SK-N-SH (cell line): ENCODE measurements at regions not wholly inside any gene's neighbourhood (a gene's known extent, or its start where the extent isn't known, plus 50 kb on each side); places are given as distances from the start of the nearest gene placed in this dataset.
"Not testable (repeated sequence)": the region's sequence is repeated elsewhere in the genome, so short reads cannot be mapped to it uniquely, and the experiment has no call there.

Experiments used
- CTCF ChIA-PET: fragments of 300-600, 350-600 bp; formaldehyde crosslinking; extraction: SDS; loops from one replicate; lab custom pipeline; 2021; lab: Yijun Ruan, JAX
- POLR2A ChIA-PET: fragments of 350-600 bp; sonication (Branson Sonifier 250); formaldehyde crosslinking; extraction: SDS; loops from one replicate; lab custom pipeline; 2020; ENCODE audit warnings: antibody characterized with exemption, inconsistent platforms; lab: Yijun Ruan, JAX
- DNase-seq: peaks from one replicate; pipeline ENCODE4 v3.0.0; 2012
- H2AFZ ChIP-seq: fragments of 200-600 bp; sonication (generic); 2 replicates; pipeline ENCODE4 v1.8.1; 2016; ENCODE audit warnings: antibody characterized with exemption, mild to moderate bottlenecking, low read depth
- H3F3A ChIP-seq: fragments of 200-600 bp; sonication (generic); replicated peaks from 2 replicates; pipeline ENCODE3; 2016; ENCODE audit warnings: antibody characterized with exemption, mild to moderate bottlenecking; ENCODE audit not compliant: insufficient read depth
- H3K27ac ChIP-seq, 2 experiments: fragments of 200-500 bp in 1 of 2; fragments of 200-600 bp in 1 of 2; sonication (Bioruptor generic) in 1 of 2; sonication (generic), shearing (Covaris generic) in 1 of 2; 2 replicates each; pipeline versions ENCODE4 v1.5.1 to v1.6.1; 2014 to 2016; ENCODE audit warnings: low read depth in 2 of 2, inconsistent platforms in 1 of 2, low read length in 1 of 2, mild to moderate bottlenecking in 1 of 2, mixed read lengths in 1 of 2
- H3K27me3 ChIP-seq: fragments of 200-600 bp; sonication (generic), shearing (Covaris generic); 2 replicates; pipeline ENCODE4 v1.6.1; 2016; ENCODE audit warnings: mixed run types; ENCODE audit not compliant: insufficient read depth
- H3K36me3 ChIP-seq, 2 experiments: fragments of 200-500 bp in 1 of 2; fragments of 200-600 bp in 1 of 2; sonication (Bioruptor generic) in 1 of 2; sonication (generic) in 1 of 2; replicated peaks in 1 of 2; 2 replicates each; pipeline versions ENCODE3 to v1.5.1; 2014 to 2016; ENCODE audit warnings: low read length in 1 of 2, mild to moderate bottlenecking in 1 of 2; ENCODE audit not compliant: insufficient read depth in 2 of 2, control insufficient read depth in 1 of 2
- H3K4me1 ChIP-seq, 2 experiments: fragments of 200-500 bp in 1 of 2; fragments of 200-600 bp in 1 of 2; sonication (Bioruptor generic) in 1 of 2; sonication (generic), shearing (Covaris generic) in 1 of 2; 2 replicates each; pipeline versions ENCODE4 v1.5.1 to v1.6.1; 2014 to 2016; ENCODE audit warnings: low read depth in 1 of 2, low read length in 1 of 2, mixed run types in 1 of 2; ENCODE audit not compliant: insufficient read depth in 2 of 2, control insufficient read depth in 1 of 2
- H3K4me2 ChIP-seq: fragments of 200-600 bp; sonication (generic), shearing (Covaris generic); 2 replicates; pipeline ENCODE4 v1.6.1; 2017; ENCODE audit warnings: mixed run types
- H3K4me3 ChIP-seq, 2 experiments: fragments of 200-500 bp in 1 of 2; fragments of 200-600 bp in 1 of 2; sonication (Bioruptor generic) in 1 of 2; sonication (generic), shearing (Covaris generic) in 1 of 2; 2 replicates each; pipeline versions ENCODE4 v1.5.1 to v1.8.1; 2014 to 2016; ENCODE audit warnings: low read depth in 2 of 2, inconsistent platforms in 1 of 2, low read length in 1 of 2, mild to moderate bottlenecking in 1 of 2, mixed read lengths in 1 of 2, moderate library complexity in 1 of 2
- H3K79me2 ChIP-seq: fragments of 200-600 bp; sonication (generic); 2 replicates; pipeline ENCODE4 v1.8.1; 2017; ENCODE audit warnings: mild to moderate bottlenecking; ENCODE audit not compliant: insufficient read depth
- H3K9ac ChIP-seq: fragments of 200-600 bp; sonication (generic); 2 replicates; pipeline ENCODE4 v1.6.1; 2017; ENCODE audit warnings: mixed run types
- H3K9me2 ChIP-seq: fragments of 200-600 bp; sonication (generic); 2 replicates; pipeline ENCODE4 v1.6.1; 2017; ENCODE audit warnings: mixed run types
- H3K9me3 ChIP-seq: fragments of 200-600 bp; sonication (generic); 2 replicates; pipeline ENCODE4 v1.6.1; 2017; ENCODE audit warnings: mixed run types, mild to moderate bottlenecking, moderate library complexity
- H4K20me1 ChIP-seq: fragments of 200-600 bp; sonication (generic); 2 replicates; pipeline ENCODE4 v1.6.1; 2017; ENCODE audit warnings: mild to moderate bottlenecking, mixed run types; ENCODE audit not compliant: insufficient read depth
- EP300 ChIP-seq, 2 experiments: IDR thresholded peaks; 2 replicates each; pipeline versions ENCODE4 v1.4.0 to v1.6.1; 2012; ENCODE audit warnings: borderline replicate concordance in 1 of 2, low read depth in 1 of 2, low read length in 1 of 2
- EZH2phosphoT487 ChIP-seq: fragments of 200-600 bp; sonication (generic); IDR thresholded peaks from 2 replicates; pipeline ENCODE4 v1.6.1; 2017; ENCODE audit warnings: low read depth, mixed run types, mild to moderate bottlenecking, antibody characterized with exemption, moderate library complexity, borderline replicate concordance
- FOXJ3 ChIP-seq: sonication (generic); formaldehyde crosslinking; IDR thresholded peaks from 2 replicates; pipeline ENCODE4 v1.5.1; 2020; ENCODE audit warnings: mild to moderate bottlenecking, missing genetic modification reagents
- FOXM1 ChIP-seq: IDR thresholded peaks from 2 replicates; pipeline ENCODE4 v1.4.0; 2012; ENCODE audit warnings: low read depth, mild to moderate bottlenecking
- GABPA ChIP-seq: IDR thresholded peaks from 2 replicates; pipeline ENCODE4 v1.4.0; 2012; ENCODE audit warnings: low read depth, mild to moderate bottlenecking
- GATA2 ChIP-seq: sonication (generic); formaldehyde crosslinking; IDR thresholded peaks from 2 replicates; pipeline ENCODE4 v1.5.0; 2020; ENCODE audit warnings: mild to moderate bottlenecking, missing genetic modification reagents
- MAX ChIP-seq: IDR thresholded peaks from 2 replicates; pipeline ENCODE4 v1.4.0; 2012; ENCODE audit warnings: low read depth
- MXI1 ChIP-seq: IDR thresholded peaks from 2 replicates; pipeline ENCODE4 v1.6.1; 2012; ENCODE audit warnings: mild to moderate bottlenecking, low read depth, low read length, improper control_type of control experiment
- RCOR1 ChIP-seq: fragments of 150-350 bp; IDR thresholded peaks from 2 replicates; pipeline ENCODE4 v1.6.1; 2017; ENCODE audit warnings: antibody characterized with exemption, low read length
- SIN3A ChIP-seq: IDR thresholded peaks from 2 replicates; pipeline ENCODE4 v1.6.1; 2012; ENCODE audit warnings: low read depth, mild to moderate bottlenecking, low read length, moderate library complexity, borderline replicate concordance
- SMC3 ChIP-seq: IDR thresholded peaks from 2 replicates; pipeline ENCODE4 v1.6.1; 2012; ENCODE audit warnings: low read depth, low read length, improper control_type of control experiment
- TAF1 ChIP-seq: IDR thresholded peaks from 2 replicates; pipeline ENCODE4 v1.6.1; 2012; ENCODE audit warnings: low read depth, mild to moderate bottlenecking, low read length, moderate library complexity, borderline replicate concordance
- TCF12 ChIP-seq: IDR thresholded peaks from 2 replicates; pipeline ENCODE4 v1.4.0; 2012
- WGBS: methylation state at CpG from one replicate; pipeline ENCODE4 v1.1.6; 2017; ENCODE audit warnings: low lambda C conversion rate; 5-methylcytosine and 5-hydroxymethylcytosine counted together
- TF ChIP-seq, protein P1 (sequence below): IDR thresholded peaks from 2 replicates; pipeline ENCODE4; 2012
- TF ChIP-seq, protein P2 (sequence below): fragments of 200-600 bp; sonication (generic); IDR thresholded peaks from 2 replicates; pipeline ENCODE4 v1.6.1; 2017; ENCODE audit warnings: antibody characterized with exemption, mild to moderate bottlenecking, moderate library complexity
- TF ChIP-seq, protein P3 (sequence below): IDR thresholded peaks from 2 replicates; pipeline ENCODE4 v1.6.1; 2012; ENCODE audit warnings: mild to moderate bottlenecking, low read depth, low read length, moderate library complexity

DNA sequence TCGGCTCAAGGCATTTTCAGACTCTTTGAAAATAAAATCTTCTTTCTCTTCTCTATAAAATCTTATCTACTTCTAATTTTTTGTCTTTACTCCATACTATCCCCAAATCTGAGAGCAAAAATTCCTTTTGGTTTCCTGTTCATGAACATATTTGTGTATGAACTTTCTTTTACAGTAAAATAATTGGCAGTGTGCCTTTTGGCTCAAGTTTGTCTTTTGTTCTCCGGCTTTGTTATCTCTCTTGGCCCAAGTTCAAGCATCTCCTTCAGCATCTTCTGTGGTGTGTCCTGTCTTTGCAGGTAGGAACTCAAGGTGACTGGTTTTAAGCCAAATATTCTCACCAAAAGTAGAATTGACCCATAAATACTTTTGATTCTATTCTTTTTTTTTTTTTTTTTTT lies 276.6 kb upstream of the FAT1 start:
- DNase-seq: no peak
- WGBS: 24% methylated on average over 2 of the region's 2 CpGs
- Histone ChIP-seq H3K79me2 (no peaks in the 10 kb centered on the region), H3F3A (no peaks in the 10 kb centered on the region), H3K4me3 (no peak overlapping the region), H3K4me1 (no peaks in the 10 kb centered on the region), H3K36me3 (no peaks in the 10 kb centered on the region), H4K20me1 (no peaks in the 10 kb centered on the region), H3K9ac (no peak overlapping the region), H3K9me2 (no peaks in the 10 kb centered on the region), H3K27ac (no peak overlapping the region), H3K4me2 (no peak overlapping the region), H3K27me3 (no peaks in the 10 kb centered on the region; the same call in 1 of the 2 replicates), H3K9me3 (no peaks in the 10 kb centered on the region), H2AFZ (no peak overlapping the region)
- ChIA-PET POLR2A (no interaction called here), CTCF (no interaction called here)
- TF ChIP-seq EZH2phosphoT487: no peak
- TF ChIP-seq FOXM1: no peak
- TF ChIP-seq, protein P1, sequence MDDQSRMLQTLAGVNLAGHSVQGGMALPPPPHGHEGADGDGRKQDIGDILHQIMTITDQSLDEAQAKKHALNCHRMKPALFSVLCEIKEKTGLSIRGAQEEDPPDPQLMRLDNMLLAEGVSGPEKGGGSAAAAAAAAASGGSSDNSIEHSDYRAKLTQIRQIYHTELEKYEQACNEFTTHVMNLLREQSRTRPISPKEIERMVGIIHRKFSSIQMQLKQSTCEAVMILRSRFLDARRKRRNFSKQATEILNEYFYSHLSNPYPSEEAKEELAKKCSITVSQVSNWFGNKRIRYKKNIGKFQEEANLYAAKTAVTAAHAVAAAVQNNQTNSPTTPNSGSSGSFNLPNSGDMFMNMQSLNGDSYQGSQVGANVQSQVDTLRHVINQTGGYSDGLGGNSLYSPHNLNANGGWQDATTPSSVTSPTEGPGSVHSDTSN: no peak
- TF ChIP-seq GATA2 (CRISPR knock-in tag): no peak
- no peak for TF ChIP-seq GABPA
- no peak for TF ChIP-seq MAX
- no peak for TF ChIP-seq TAF1
- no peak for TF ChIP-seq MXI1
- TF ChIP-seq TCF12: no peak
- no peak for TF ChIP-seq EP300 (IDR thresholded peaks at IDR 0.05; ENCODE audit: borderline replicate concordance in 1 of 2, low read depth in 1 of 2, low read length in 1 of 2)
- no peak for TF ChIP-seq SMC3

- H3K27ac ChIP-seq, H3K36me3 ChIP-seq, H3K9me3 ChIP-seq, H3K4me2 ChIP-seq, H3K9ac ChIP-seq, H4K20me1 ChIP-seq, H2AFZ ChIP-seq, H3F3A ChIP-seq, CTCF ChIA-PET, POLR2A ChIA-PET, H3K4me1 ChIP-seq, H3K4me3 ChIP-seq, H3K9me2 ChIP-seq, H3K79me2 ChIP-seq, H3K27me3 ChIP-seq, DNase-seq: not testable (repeated sequence)
- 46% methylated on average over 6 of the region's 6 CpGs for WGBS
Measured at GRCh38 chr4:187002133-187002532, 278.5 kb upstream of the FAT1 start.

DNA sequence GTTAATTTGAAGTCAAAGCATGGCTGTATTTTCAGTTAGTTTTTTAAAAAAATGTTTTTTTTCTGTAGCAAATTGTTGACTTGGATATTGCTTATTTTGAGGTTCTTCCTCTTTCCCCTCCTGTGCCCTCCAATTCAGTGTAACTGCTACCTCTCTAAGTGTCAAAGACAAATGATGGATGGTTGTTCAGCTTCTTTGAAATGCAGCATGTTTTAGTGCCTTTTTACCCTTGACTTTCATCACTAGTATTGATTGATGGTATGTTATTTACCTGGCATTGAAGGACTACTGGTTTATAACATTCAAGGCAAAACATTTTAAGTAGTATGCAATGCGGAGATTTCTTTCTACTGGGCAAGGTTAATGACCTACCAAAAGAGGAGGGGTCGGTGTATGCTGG lies 281.0 kb upstream of the FAT1 start:
- ChIA-PET POLR2A (no interaction called here), CTCF (no interaction called here)
- 26% methylated on average over 2 of the region's 2 CpGs for WGBS
- Histone ChIP-seq H3K4me1 (no peaks in the 10 kb centered on the region), H3K27ac (no peak overlapping the region), H3K9me2 (no peaks in the 10 kb centered on the region), H3K4me3 (no peak overlapping the region), H2AFZ (no peak overlapping the region), H3K36me3 (no peaks in the 10 kb centered on the region), H3K9ac (no peak overlapping the region), H4K20me1 (no peaks in the 10 kb centered on the region), H3F3A (no peaks in the 10 kb centered on the region), H3K27me3 (no peaks in the 10 kb centered on the region), H3K4me2 (no peak overlapping the region), H3K79me2 (no peaks in the 10 kb centered on the region), H3K9me3 (no peaks in the 10 kb centered on the region)
- DNase-seq: no peak
- no peak for TF ChIP-seq SIN3A
- TF ChIP-seq, protein P2, sequence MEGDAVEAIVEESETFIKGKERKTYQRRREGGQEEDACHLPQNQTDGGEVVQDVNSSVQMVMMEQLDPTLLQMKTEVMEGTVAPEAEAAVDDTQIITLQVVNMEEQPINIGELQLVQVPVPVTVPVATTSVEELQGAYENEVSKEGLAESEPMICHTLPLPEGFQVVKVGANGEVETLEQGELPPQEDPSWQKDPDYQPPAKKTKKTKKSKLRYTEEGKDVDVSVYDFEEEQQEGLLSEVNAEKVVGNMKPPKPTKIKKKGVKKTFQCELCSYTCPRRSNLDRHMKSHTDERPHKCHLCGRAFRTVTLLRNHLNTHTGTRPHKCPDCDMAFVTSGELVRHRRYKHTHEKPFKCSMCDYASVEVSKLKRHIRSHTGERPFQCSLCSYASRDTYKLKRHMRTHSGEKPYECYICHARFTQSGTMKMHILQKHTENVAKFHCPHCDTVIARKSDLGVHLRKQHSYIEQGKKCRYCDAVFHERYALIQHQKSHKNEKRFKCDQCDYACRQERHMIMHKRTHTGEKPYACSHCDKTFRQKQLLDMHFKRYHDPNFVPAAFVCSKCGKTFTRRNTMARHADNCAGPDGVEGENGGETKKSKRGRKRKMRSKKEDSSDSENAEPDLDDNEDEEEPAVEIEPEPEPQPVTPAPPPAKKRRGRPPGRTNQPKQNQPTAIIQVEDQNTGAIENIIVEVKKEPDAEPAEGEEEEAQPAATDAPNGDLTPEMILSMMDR: no peak
- no peak for TF ChIP-seq SMC3
- TF ChIP-seq FOXJ3: no peak
- no peak for TF ChIP-seq RCOR1
- TF ChIP-seq, protein P3, sequence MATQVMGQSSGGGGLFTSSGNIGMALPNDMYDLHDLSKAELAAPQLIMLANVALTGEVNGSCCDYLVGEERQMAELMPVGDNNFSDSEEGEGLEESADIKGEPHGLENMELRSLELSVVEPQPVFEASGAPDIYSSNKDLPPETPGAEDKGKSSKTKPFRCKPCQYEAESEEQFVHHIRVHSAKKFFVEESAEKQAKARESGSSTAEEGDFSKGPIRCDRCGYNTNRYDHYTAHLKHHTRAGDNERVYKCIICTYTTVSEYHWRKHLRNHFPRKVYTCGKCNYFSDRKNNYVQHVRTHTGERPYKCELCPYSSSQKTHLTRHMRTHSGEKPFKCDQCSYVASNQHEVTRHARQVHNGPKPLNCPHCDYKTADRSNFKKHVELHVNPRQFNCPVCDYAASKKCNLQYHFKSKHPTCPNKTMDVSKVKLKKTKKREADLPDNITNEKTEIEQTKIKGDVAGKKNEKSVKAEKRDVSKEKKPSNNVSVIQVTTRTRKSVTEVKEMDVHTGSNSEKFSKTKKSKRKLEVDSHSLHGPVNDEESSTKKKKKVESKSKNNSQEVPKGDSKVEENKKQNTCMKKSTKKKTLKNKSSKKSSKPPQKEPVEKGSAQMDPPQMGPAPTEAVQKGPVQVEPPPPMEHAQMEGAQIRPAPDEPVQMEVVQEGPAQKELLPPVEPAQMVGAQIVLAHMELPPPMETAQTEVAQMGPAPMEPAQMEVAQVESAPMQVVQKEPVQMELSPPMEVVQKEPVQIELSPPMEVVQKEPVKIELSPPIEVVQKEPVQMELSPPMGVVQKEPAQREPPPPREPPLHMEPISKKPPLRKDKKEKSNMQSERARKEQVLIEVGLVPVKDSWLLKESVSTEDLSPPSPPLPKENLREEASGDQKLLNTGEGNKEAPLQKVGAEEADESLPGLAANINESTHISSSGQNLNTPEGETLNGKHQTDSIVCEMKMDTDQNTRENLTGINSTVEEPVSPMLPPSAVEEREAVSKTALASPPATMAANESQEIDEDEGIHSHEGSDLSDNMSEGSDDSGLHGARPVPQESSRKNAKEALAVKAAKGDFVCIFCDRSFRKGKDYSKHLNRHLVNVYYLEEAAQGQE: no peak
- no peak for TF ChIP-seq EP300 (IDR thresholded peaks at IDR 0.05; ENCODE audit: borderline replicate concordance in 1 of 2, low read depth in 1 of 2, low read length in 1 of 2)
- TF ChIP-seq EZH2phosphoT487: no peak
